Right atrium auricular region (tissue), 2 donors: ENCODE measurements at regions not wholly inside any gene's neighbourhood (a gene's known extent, or its start where the extent isn't known, plus 50 kb on each side); places are given as distances from the start of the nearest gene placed in this dataset.

Experiments used
- DNase-seq: peaks from one replicate; pipeline ENCODE4 v3.0.0-alpha.2; 2019; ENCODE audit warnings: low spot score
- H3K27ac ChIP-seq, 2 donors: fragments of 200-600 bp; sonication (generic); 1 replicate in 1 of 2; 2 replicates in 1 of 2; pipeline ENCODE4 v1.5.1; 2016 to 2019
- H3K27me3 ChIP-seq, 2 donors: fragments of 200-600 bp; sonication (generic); one replicate each; pipeline versions ENCODE4 v1.5.1 to v1.6.0; 2017 to 2019
- H3K36me3 ChIP-seq: fragments of 200-600 bp; sonication (generic); one replicate; pipeline ENCODE4 v1.5.1; 2016
- H3K4me1 ChIP-seq, 2 donors: fragments of 200-600 bp; sonication (generic); one replicate each; pipeline versions ENCODE4 v1.5.1 to v1.6.0; 2017 to 2019
- H3K4me3 ChIP-seq, 2 donors: fragments of 200-600 bp; sonication (generic); 1 replicate in 1 of 2; 2 replicates in 1 of 2; pipeline ENCODE4 v1.5.1; 2017 to 2019; ENCODE audit warnings: mild to moderate bottlenecking in 1 of 2, moderate library complexity in 1 of 2
- H3K9me3 ChIP-seq, 2 donors: fragments of 200-600 bp; sonication (generic); one replicate each; pipeline ENCODE4 v1.5.1; 2019
- CTCF ChIP-seq, 2 donors: fragments of 200-600 bp; sonication (generic); IDR thresholded peaks; one replicate each; pipeline ENCODE4 v1.5.1; 2019; ENCODE audit warnings: antibody characterized with exemption in 2 of 2

GRCh38 chr6:164144316-164144715 lies 729.8 kb downstream of the QKI start:
- Histone ChIP-seq H3K4me3 (no peak overlapping the region), H3K27ac (no peak overlapping the region), H3K27me3 (no peaks in the 10 kb centered on the region), H3K4me1 (no peaks in the 10 kb centered on the region), H3K9me3 (no peaks in the 10 kb centered on the region), H3K36me3 (no peaks in the 10 kb centered on the region)
- no peak for DNase-seq
- no peak for TF ChIP-seq CTCF (IDR thresholded peaks at IDR 0.05)

GRCh38 chr6:164142322-164142721 lies 727.8 kb downstream of the QKI start:
- H3K27ac ChIP-seq = no peak overlapping the region
- no peaks in the 10 kb centered on the region for H3K9me3 ChIP-seq
- no peak overlapping the region for H3K4me3 ChIP-seq
- no peaks in the 10 kb centered on the region for H3K4me1 ChIP-seq
- no peak for TF ChIP-seq CTCF (IDR thresholded peaks at IDR 0.05)
- DNase-seq = no peak
- H3K36me3 ChIP-seq = no peaks in the 10 kb centered on the region
- no peaks in the 10 kb centered on the region for H3K27me3 ChIP-seq

GRCh38 chr6:164135511-164136132 lies 721.1 kb downstream of the QKI start:
- TF ChIP-seq CTCF (IDR thresholded peaks at IDR 0.05) = no peak
- Histone ChIP-seq H3K9me3 (no peaks in the 10 kb centered on the region), H3K4me3 (no peak overlapping the region), H3K36me3 (no peaks in the 10 kb centered on the region), H3K27me3 (no peaks in the 10 kb centered on the region), H3K4me1 (no peaks in the 10 kb centered on the region), H3K27ac (no peak overlapping the region)
- DNase-seq = no peak

GRCh38 chr6:164133095-164133494 lies 718.6 kb downstream of the QKI start:
- Histone ChIP-seq H3K4me3 (no peak overlapping the region), H3K4me1 (peaks cover 0 to 4% of the 10 kb centered on the region in 2 donors), H3K36me3 (no peaks in the 10 kb centered on the region), H3K9me3 (no peaks in the 10 kb centered on the region), H3K27me3 (no peaks in the 10 kb centered on the region), H3K27ac (no peak overlapping the region)
- no peak for TF ChIP-seq CTCF (IDR thresholded peaks at IDR 0.05)
- no peak for DNase-seq

GRCh38 chr6:164130585-164130984 lies 716.1 kb downstream of the QKI start:
- DNase-seq = no peak

More at GRCh38 chr6:164130585-164130984, 716.1 kb downstream of the QKI start:
- Histone ChIP-seq H3K9me3 (no peaks in the 10 kb centered on the region), H3K27me3 (no peaks in the 10 kb centered on the region), H3K4me3 (no peak overlapping the region), H3K36me3 (no peaks in the 10 kb centered on the region), H3K4me1 (peaks cover 0 to 4% of the 10 kb centered on the region in 2 donors), H3K27ac (no peak overlapping the region)
- no peak for TF ChIP-seq CTCF (IDR thresholded peaks at IDR 0.05)
